ENCODE measurements at regions not wholly inside any gene's neighbourhood (a gene's known extent, or its start where the extent isn't known, plus 50 kb on each side); places are given as distances from the start of the nearest gene placed in this dataset.

GRCh38 chr9:73640971-73641370 is 489.3 kb downstream of the ANXA1 start:
- TF ChIP-seq POLR2AphosphoS5 (IDR thresholded peaks at IDR 0.05; ENCODE audit: low read depth, low read length) (no peak), TAF1 (IDR thresholded peaks at IDR 0.05; ENCODE audit: borderline replicate concordance, insufficient read depth, low read length) (no peak), FOXP2 (optimal IDR thresholded peaks at IDR 0.05; ENCODE audit: borderline replicate concordance, extremely low read depth, extremely low read length, insufficient read depth) (no peak), SIN3A (IDR thresholded peaks at IDR 0.05; ENCODE audit: borderline replicate concordance, insufficient read depth, low read length) (no peak)
- TF ChIP-seq, protein P1, sequence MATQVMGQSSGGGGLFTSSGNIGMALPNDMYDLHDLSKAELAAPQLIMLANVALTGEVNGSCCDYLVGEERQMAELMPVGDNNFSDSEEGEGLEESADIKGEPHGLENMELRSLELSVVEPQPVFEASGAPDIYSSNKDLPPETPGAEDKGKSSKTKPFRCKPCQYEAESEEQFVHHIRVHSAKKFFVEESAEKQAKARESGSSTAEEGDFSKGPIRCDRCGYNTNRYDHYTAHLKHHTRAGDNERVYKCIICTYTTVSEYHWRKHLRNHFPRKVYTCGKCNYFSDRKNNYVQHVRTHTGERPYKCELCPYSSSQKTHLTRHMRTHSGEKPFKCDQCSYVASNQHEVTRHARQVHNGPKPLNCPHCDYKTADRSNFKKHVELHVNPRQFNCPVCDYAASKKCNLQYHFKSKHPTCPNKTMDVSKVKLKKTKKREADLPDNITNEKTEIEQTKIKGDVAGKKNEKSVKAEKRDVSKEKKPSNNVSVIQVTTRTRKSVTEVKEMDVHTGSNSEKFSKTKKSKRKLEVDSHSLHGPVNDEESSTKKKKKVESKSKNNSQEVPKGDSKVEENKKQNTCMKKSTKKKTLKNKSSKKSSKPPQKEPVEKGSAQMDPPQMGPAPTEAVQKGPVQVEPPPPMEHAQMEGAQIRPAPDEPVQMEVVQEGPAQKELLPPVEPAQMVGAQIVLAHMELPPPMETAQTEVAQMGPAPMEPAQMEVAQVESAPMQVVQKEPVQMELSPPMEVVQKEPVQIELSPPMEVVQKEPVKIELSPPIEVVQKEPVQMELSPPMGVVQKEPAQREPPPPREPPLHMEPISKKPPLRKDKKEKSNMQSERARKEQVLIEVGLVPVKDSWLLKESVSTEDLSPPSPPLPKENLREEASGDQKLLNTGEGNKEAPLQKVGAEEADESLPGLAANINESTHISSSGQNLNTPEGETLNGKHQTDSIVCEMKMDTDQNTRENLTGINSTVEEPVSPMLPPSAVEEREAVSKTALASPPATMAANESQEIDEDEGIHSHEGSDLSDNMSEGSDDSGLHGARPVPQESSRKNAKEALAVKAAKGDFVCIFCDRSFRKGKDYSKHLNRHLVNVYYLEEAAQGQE (IDR thresholded peaks at IDR 0.05; ENCODE audit: insufficient read depth in 1 of 2, low read depth in 2 of 2, low read length in 2 of 2): no peak

All from PFSK-1 (cell line).